SU-DHL-6 (cell line): ENCODE measurements at regions not wholly inside any gene's neighbourhood (a gene's known extent, or its start where the extent isn't known, plus 50 kb on each side); places are given as distances from the start of the nearest gene placed in this dataset.

Experiments
- CTCF ChIP-seq: fragments of 200-600 bp; sonication (generic); IDR thresholded peaks from one replicate; pipeline ENCODE4 v1.5.1; 2017; ENCODE audit warnings: antibody characterized with exemption, mild to moderate bottlenecking, low read length, moderate library complexity; ENCODE audit not compliant: insufficient read depth, poor library complexity, severe bottlenecking
- EZH2phosphoT487 ChIP-seq: fragments of 200-600 bp; sonication (generic), shearing (Covaris generic); conservative IDR thresholded peaks from 2 replicates; pipeline ENCODE4 v1.6.1; 2018; ENCODE audit warnings: mild to moderate bottlenecking, antibody characterized with exemption, low read length, moderate library complexity, mixed read lengths

GRCh38 chr14:86457481-86458135, 927.7 kb downstream of the FLRT2 start:
- TF ChIP-seq CTCF: no peak
- no peak for TF ChIP-seq EZH2phosphoT487
